K562 (cell line): ENCODE measurements at regions not wholly inside any gene's neighbourhood (a gene's known extent, or its start where the extent isn't known, plus 50 kb on each side); places are given as distances from the start of the nearest gene placed in this dataset.

Experiments used
- CEBPB ChIP-seq: fragments of 450-650 bp; IDR thresholded peaks from 2 replicates; pipeline ENCODE4 v1.6.1; 2016; ENCODE audit warnings: missing genetic modification characterization, missing compliant biosample characterization
- HINFP ChIP-seq: fragments of 450-650 bp; conservative IDR thresholded peaks from 2 replicates; pipeline ENCODE4 v1.6.1; 2016; ENCODE audit warnings: missing genetic modification characterization, low read depth, mild to moderate bottlenecking, control low read depth, missing compliant biosample characterization
- HNRNPLL ChIP-seq: fragments of 200-400 bp; formaldehyde crosslinking; IDR thresholded peaks from 2 replicates; pipeline ENCODE4 v1.6.1; 2017; ENCODE audit warnings: low read length, low read depth, mild to moderate bottlenecking; ENCODE audit not compliant: poor library complexity, severe bottlenecking
- KAT2B ChIP-seq: IDR thresholded peaks from one replicate; pipeline ENCODE4 v1.6.1; 2012; ENCODE audit warnings: low read depth, mild to moderate bottlenecking, control low read depth, inconsistent platforms, low read length, moderate library complexity
- MIER1 ChIP-seq: fragments of 450-650 bp; IDR thresholded peaks from 2 replicates; pipeline ENCODE4 v1.6.1; 2016; ENCODE audit warnings: antibody characterized with exemption, mild to moderate bottlenecking, low read depth
- MXD1 ChIP-seq: fragments of 250-450 bp; sonication (Bioruptor Pico); IDR thresholded peaks from 2 replicates; pipeline ENCODE4 v1.8.0; 2021; ENCODE audit warnings: borderline replicate concordance, mild to moderate bottlenecking, moderate library complexity; ENCODE audit not compliant: poor library complexity, severe bottlenecking
- PHF20 ChIP-seq: fragments of 450-650 bp; IDR thresholded peaks from 2 replicates; pipeline ENCODE4 v1.6.1; 2018; ENCODE audit not compliant: partially characterized antibody
- RB1 ChIP-seq: fragments of 450-650 bp; IDR thresholded peaks from 2 replicates; pipeline ENCODE4 v1.6.1; 2017; ENCODE audit warnings: low read depth, mild to moderate bottlenecking
- RCOR1 ChIP-seq, 2 experiments: IDR thresholded peaks; 2 replicates each; pipeline ENCODE4 v1.6.1; 2012; ENCODE audit warnings: low read depth in 2 of 2, low read length in 2 of 2, borderline replicate concordance in 1 of 2, improper control_type of control experiment in 1 of 2
- SMAD3 ChIP-seq: fragments of 450-650 bp; formaldehyde crosslinking; conservative IDR thresholded peaks from 2 replicates; pipeline ENCODE4 v1.4.0; 2020; ENCODE audit warnings: mild to moderate bottlenecking
- SRF ChIP-seq, 2 experiments: fragments of 250-450, 450-650 bp in 1 of 2; sonication (Bioruptor Pico) in 1 of 2; sonication (generic) in 1 of 2; formaldehyde crosslinking; IDR thresholded peaks; 2 replicates each; pipeline versions ENCODE4 v1.5.0 to v1.5.1; 2020 to 2022; ENCODE audit warnings: mild to moderate bottlenecking in 1 of 2, missing genetic modification reagents in 1 of 2
- TCF7L2 ChIP-seq: fragments of 150-350 bp; IDR thresholded peaks from 2 replicates; pipeline ENCODE4 v1.6.1; 2016; ENCODE audit warnings: low read depth, mild to moderate bottlenecking, low read length, moderate library complexity
- THRA ChIP-seq: fragments of 450-650 bp; IDR thresholded peaks from 2 replicates; pipeline ENCODE4 v1.6.1; 2017; ENCODE audit warnings: mild to moderate bottlenecking, moderate library complexity
- ZFP36 ChIP-seq: fragments of 150-350 bp; IDR thresholded peaks from 2 replicates; pipeline ENCODE4 v1.6.1; 2018; ENCODE audit warnings: low read length, low read depth; ENCODE audit not compliant: partially characterized antibody
- ZNF184 ChIP-seq: sonication (generic); formaldehyde crosslinking; IDR thresholded peaks from 2 replicates; pipeline ENCODE4 v1.5.0; 2020; ENCODE audit warnings: missing genetic modification reagents
- ZNF263 ChIP-seq: sonication (generic); formaldehyde crosslinking; IDR thresholded peaks from 2 replicates; pipeline ENCODE4 v1.8.0; 2022; ENCODE audit warnings: mild to moderate bottlenecking, missing genetic modification reagents, borderline replicate concordance
- ZSCAN32 ChIP-seq: fragments of 450-650 bp; formaldehyde crosslinking; IDR thresholded peaks from 2 replicates; pipeline ENCODE4 v1.4.0; 2020; ENCODE audit warnings: mild to moderate bottlenecking, moderate library complexity
- TF ChIP-seq, protein P1 (sequence below): fragments of 450-650 bp; formaldehyde crosslinking; IDR thresholded peaks from 2 replicates; pipeline ENCODE4 v1.4.0; 2020; ENCODE audit warnings: mild to moderate bottlenecking, moderate library complexity
- TF ChIP-seq, protein P2 (sequence below), 2 experiments: fragments of 450-650 bp; IDR thresholded peaks; 2 replicates each; pipeline ENCODE4 v1.6.1; 2016

DNA sequence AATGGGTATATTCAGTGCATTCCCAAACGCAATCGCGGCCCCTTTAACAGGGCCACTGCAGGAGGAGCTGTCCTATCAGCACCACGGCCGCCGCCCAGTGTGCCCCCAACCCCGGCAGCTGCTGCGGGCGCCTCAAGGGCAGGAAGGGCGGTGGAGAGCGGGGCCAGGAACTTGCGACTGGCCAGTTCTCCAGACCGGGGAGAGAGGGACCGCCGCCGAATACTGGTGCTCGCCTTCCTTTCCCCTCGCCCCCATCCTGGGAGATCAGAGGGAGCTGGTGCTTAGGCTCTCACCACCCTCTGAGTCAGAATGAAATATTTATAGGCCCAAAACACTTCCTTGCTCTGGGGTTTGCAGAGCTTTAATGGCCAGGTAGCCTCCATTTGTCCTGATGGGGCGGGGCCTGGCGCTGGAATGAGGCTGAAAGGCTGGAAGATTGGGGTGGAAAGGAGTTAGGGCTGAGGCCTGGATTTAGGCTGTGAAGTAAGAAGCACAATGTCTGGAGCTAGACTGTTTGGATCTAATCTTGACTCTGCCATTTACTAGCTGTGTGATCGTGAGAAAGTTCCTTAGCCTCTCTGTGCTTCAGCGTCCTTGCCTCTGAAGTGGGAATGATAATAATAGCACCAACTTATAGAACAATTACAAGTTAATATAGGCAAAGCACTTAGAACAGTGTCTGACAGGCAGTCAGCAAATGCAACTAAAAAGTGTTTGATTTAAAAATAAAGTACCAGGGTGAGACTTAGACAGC lies 75.5 kb downstream of the NAV1 start (continued):
- peak in 1 of 2 experiments; percentile 48; a peak in 1 of 4 replicates for TF ChIP-seq RCOR1 (IDR thresholded peaks at IDR 0.05; ENCODE audit: borderline replicate concordance in 1 of 2, low read depth in 2 of 2, low read length in 2 of 2)
- TF ChIP-seq THRA: no peak
- no peak for TF ChIP-seq HINFP
- TF ChIP-seq RB1: no peak
- no peak for TF ChIP-seq ZNF263 (CRISPR knock-in tag)
- TF ChIP-seq, protein P1, sequence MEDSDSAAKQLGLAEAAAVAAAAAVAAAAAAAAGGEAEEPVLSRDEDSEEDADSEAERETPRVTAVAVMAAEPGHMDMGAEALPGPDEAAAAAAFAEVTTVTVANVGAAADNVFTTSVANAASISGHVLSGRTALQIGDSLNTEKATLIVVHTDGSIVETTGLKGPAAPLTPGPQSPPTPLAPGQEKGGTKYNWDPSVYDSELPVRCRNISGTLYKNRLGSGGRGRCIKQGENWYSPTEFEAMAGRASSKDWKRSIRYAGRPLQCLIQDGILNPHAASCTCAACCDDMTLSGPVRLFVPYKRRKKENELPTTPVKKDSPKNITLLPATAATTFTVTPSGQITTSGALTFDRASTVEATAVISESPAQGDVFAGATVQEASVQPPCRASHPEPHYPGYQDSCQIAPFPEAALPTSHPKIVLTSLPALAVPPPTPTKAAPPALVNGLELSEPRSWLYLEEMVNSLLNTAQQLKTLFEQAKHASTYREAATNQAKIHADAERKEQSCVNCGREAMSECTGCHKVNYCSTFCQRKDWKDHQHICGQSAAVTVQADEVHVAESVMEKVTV: no peak
- no peak for TF ChIP-seq HNRNPLL
- TF ChIP-seq, protein P2, sequence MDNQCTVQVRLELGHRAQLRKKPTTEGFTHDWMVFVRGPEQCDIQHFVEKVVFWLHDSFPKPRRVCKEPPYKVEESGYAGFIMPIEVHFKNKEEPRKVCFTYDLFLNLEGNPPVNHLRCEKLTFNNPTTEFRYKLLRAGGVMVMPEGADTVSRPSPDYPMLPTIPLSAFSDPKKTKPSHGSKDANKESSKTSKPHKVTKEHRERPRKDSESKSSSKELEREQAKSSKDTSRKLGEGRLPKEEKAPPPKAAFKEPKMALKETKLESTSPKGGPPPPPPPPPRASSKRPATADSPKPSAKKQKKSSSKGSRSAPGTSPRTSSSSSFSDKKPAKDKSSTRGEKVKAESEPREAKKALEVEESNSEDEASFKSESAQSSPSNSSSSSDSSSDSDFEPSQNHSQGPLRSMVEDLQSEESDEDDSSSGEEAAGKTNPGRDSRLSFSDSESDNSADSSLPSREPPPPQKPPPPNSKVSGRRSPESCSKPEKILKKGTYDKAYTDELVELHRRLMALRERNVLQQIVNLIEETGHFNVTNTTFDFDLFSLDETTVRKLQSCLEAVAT (IDR thresholded peaks at IDR 0.05): no peak
- no peak for TF ChIP-seq ZNF184 (CRISPR knock-in tag)
- TF ChIP-seq MIER1: peak; percentile 95
- no peak for TF ChIP-seq ZSCAN32 (CRISPR knock-in tag)
- TF ChIP-seq PHF20: no peak
- TF ChIP-seq TCF7L2: no peak
- no peak for TF ChIP-seq MXD1 (CRISPR knock-in tag)
- peak; percentile 54 for TF ChIP-seq ZFP36
- TF ChIP-seq CEBPB (tag): no peak
- TF ChIP-seq SMAD3 (CRISPR knock-in tag): 0 out of 2 replicates have a peak, but pooled peaks have one; percentile 21
- TF ChIP-seq SRF (CRISPR knock-in tag; IDR thresholded peaks at IDR 0.05): 0 out of 4 replicates have a peak, but pooled peaks of 1 of the 2 experiments have one; percentile 37
- TF ChIP-seq KAT2B: no peak
- TF ChIP-seq, all 486 proteins: peak for 36
